ENCODE measurements at regions not wholly inside any gene's neighbourhood (a gene's known extent, or its start where the extent isn't known, plus 50 kb on each side); places are given as distances from the start of the nearest gene placed in this dataset.

- DNase-seq = no peak
These were observed 1589.9 kb downstream of the SLITRK1 start for GRCh38 chr13:82292334-82292733.

GRCh38 chr13:82291852-82292251 lies 1590.4 kb downstream of the SLITRK1 start:
- DNase-seq = no peak

GRCh38 chr13:82275644-82276043 lies 1606.6 kb downstream of the SLITRK1 start:
- DNase-seq = no peak

- DNase-seq = no peak
These were observed 1623.0 kb downstream of the SLITRK1 start for GRCh38 chr13:82259284-82259683.

DNA sequence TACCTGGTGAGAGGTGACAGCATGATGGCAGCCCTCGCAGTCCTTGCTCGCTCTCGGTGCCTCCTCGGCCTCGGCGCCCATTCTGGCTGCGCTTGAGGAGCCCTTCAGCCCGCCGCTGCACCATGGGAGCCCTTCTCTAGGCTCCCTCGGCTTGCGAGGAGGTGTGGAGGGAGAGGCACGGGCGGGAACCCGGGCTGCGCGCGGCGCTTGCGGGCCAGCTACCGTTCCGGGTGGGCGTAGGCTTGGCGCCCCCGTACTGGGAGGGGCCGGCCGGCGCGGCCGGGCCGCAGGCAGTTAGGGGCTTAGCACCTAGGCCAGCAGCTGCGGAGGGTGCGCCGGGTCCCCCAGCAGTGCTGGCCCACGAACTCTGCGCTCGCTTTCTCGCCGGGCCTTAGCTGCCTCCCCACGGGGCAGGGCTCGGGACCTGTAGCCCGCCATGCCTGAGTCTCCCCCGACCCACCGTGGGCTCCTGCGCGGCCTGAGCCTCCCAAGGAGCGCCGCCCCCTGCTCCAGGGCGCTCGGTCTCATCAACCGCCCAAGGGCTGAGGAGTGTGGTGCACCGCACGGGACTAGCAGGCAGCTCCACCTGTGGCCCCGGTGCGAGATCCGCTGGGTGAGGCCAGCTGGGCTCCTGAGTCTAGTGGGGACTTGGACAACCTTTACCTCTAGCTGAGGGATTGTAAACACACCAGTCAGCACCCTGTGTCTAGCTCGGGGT lies 1624.3 kb downstream of the SLITRK1 start:
- no peak for DNase-seq

DNA sequence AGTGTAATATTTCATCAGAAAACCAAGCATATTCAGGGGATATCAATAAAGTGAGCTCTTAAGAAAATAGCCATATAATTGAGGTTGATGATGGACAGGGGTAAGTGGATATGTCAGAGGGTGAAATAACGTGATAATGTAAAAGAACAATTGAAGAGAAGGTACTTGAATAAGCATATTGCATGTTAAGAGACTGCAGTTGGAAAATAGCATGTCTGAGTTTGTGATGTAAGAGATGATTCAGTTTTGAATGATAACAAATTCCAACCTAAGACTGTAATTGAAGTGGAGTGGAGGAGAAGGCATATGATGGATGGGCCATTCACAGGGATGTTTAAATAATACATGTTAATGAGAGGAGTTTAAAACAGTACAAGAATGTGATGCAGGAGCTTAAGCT lies 1633.5 kb downstream of the SLITRK1 start:
- no peak for DNase-seq

DNA sequence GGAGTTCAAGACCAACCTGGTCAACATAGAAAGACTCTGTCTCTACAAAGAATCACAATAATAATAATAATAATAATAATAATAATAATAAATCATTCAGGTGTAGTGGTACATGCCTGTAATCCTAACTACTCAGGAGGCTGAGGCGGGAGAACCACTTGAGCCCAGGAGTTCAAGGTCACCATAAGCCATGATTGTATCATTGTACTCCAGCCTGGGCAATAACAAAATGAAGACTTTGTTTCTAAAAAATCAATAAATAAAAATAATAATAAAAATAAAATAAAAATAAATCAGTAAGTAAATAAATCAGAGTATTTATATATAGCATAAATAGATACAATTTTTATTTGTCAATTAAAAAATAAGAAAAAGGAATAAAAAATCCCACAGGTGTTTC lies 1636.4 kb downstream of the SLITRK1 start:
- no peak for DNase-seq

DNA sequence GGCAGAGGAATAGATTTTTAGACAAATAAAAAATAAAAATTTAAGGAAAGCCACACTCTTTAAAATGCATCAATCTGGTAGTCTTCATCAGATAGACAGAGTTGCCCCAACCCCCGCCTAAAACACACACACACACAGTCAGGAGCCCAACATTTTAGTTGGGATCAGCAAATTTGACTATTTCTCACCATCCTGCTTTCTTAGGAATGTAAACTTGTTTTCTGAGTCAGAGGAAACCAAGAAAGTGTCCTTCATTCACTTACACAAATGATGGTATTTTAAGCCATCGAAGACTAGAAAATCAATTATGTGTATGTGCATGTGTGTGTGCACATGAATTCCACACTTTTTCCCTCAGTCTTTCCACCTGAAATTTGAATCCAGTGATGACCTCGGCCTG lies 1657.5 kb downstream of the SLITRK1 start:
- no peak for DNase-seq

GRCh38 chr13:82221621-82222020 lies 1660.7 kb downstream of the SLITRK1 start:
- no peak for DNase-seq

DNA sequence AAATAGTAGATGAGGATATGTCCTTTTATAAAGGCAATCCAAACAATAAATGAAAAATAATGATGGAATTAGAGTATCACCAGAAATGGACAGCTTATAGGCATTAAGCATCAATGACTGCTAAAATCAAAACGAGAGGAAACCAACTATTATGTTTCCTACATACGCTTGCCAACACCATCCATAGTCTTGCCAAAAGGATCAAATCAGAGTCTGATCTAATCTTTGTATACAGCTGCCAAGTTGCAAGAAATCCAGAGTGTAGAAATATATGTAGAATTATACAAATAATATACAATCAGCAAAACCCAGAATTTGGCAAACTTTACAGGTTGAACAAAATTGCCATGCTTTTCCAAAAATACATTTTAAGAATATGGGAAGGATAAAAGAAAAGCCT lies 1661.6 kb downstream of the SLITRK1 start:
- no peak for DNase-seq

- no peak for DNase-seq
These were observed 1666.1 kb downstream of the SLITRK1 start for GRCh38 chr13:82216165-82216564.

- DNase-seq = no peak
These were observed 1667.9 kb downstream of the SLITRK1 start for GRCh38 chr13:82214341-82214740.

DNA sequence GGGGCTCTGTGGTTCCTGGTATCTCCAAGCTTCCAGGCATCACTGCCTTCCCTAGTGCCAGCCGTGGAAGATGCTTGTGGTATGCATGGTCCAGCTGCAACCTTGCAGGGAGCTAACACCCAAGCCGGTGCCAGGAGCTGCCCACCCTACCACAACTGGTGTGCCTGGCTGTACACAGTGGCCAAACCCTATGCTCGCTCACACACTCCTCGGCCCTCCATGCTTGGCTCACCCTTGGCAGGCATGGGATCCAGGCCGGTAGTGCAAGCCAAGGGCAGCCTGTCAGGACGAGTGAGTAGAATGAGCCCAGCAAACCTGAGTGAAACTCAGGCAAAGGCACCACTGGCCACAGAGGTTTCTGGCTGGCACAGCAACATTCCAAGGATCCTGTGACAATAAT lies 1676.0 kb downstream of the SLITRK1 start:
- no peak for DNase-seq

DNA sequence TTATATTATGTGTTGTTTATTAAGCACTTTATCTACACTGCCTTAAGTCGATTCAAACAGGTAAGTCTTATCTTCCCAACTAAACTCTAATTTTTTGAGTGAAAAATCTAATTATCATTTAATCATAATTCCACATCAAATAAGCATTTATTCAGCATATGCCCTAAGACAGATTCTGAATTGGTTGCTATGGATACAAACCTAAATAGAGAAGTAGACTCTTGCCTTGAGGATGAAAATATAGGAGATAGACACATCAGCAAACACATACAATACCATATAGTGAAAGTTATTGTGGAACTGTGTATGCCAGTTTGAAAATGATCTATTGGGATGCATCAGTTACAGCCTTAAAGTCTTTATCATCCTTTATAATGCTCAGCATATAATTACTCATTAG lies 1679.9 kb downstream of the SLITRK1 start:
- DNase-seq = no peak

GRCh38 chr13:82196087-82196486 lies 1686.2 kb downstream of the SLITRK1 start:
- DNase-seq = no peak

DNA sequence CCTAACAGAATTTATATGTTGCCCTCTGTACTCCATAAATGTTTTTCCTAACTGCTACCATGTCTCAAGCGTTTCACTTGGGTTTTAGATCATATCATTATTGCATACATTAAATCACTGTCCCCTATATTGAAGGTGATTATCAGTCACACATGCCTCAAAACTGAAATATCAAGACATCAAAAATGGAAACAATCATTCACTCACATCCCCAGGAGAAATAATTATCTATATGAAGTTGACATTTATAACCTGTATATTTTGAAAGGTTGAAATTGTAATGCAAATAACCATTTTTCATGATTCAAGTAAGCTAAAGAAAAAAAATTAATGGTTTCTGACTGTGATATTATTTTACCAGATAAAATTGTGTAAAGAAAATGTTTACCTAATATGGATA lies 1695.0 kb downstream of the SLITRK1 start:
- no peak for DNase-seq

DNA sequence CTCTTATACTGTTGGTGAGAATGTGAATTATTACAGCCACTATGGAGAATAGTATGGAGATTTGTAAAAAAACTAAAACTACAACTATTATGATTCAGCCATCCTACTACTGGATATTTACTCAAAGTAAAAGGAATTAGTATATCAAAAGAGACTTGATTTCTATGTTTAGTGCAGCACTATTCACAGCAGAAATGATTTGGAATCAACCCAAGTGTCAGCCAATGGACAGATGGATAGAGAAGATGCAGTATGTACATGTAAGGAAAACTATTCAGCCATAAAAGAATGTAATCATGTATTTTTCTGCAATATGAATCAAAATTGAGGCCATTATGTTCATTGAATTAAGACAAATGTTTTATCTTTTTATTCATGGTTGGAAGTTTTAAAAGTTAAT lies 1705.5 kb downstream of the SLITRK1 start:
- no peak for DNase-seq

DNA sequence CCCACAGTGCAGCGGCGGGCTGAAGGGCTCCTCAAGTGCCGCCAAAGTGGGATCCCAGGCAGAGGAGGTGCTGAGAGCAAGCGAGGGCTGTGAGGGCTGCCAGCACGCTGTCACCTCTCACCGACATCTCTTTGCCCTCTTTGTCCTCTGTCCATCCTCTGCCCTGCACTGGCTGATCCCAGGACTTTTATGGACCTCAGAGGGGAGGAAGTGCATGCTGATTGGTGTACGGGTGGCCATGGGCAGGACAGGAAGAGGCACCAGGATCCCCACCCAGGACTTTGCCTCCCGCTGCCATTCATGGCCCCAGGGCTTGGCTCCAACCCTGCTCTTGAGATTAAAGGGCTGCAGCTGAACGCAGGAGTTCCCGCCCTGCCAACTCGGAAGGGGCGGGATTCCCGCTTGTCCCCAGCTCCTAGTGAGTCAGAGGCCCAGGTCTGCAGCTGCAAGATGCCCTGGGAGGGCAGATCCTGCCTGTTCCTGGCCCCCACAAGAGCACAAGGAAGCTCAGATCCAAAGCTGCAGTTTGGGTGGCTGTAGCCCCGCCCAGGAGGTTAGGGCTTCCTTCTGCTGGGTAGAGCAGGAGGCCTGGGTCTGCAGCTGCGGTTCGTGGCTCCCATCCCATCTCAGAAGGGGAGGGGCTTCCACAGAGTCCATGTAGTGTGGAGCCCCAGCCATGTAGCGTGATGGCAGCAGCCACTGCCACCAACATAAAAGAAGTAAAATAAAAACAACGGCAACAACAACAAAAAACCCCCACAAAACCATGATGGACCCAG lies 1716.7 kb downstream of the SLITRK1 start:
- no peak for DNase-seq

DNA sequence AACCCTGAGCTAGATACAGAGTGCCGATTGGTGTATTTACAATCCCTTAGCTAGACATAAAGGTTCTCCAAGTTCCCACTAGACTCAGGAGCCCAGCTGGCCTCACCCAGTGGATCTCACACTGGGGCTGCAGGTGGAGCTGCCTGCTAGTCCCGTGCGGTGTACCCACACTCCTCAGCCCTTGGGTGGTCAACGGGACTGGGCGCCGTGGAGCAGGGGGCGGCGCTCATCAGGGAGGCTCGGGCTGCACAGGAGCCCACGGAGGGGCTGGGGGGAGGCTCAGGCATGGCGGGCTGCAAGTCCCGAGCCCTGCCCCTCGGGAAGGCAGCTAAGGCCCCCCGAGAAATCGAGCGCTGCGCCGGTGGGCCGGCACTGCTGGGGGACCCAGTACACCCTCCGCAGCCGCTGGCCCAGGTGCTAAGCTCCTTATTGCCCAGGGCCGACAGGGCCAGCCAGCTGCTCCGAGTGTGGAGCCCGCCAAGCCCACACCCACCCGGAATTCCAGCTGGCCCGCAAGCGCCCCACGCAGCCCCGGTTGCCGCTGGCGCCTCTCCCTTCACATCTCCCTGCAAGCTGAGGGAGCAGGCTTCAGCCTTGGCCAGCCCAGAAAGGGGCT lies 1717.4 kb downstream of the SLITRK1 start:
- peak; percentile 6 for DNase-seq

GRCh38 chr13:82147526-82147925 lies 1734.7 kb downstream of the SLITRK1 start:
- no peak for DNase-seq

- no peak for DNase-seq
These were observed 1745.4 kb downstream of the SLITRK1 start for GRCh38 chr13:82136880-82137279.

- DNase-seq = no peak
These were observed 1753.0 kb downstream of the SLITRK1 start for GRCh38 chr13:82129281-82129680.

DNA sequence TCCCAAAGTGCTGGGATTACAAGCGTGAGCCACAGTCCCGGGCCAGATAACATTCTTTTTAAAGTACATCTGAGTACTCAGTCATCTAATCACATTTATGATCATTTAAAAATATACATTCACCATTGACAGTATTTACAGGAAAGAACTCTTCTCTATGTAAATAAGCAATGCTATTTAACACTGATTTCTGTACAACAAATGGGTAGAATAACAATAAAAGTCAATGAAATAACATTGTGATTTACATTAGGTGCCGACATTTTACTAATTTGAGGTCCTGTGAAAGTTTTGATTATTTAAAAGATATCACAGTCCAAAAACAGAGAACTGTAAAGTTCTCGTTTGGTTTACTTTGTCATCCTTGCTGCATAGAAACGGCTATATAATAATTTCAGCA lies 1763.7 kb downstream of the SLITRK1 start:
- no peak for DNase-seq

DNA sequence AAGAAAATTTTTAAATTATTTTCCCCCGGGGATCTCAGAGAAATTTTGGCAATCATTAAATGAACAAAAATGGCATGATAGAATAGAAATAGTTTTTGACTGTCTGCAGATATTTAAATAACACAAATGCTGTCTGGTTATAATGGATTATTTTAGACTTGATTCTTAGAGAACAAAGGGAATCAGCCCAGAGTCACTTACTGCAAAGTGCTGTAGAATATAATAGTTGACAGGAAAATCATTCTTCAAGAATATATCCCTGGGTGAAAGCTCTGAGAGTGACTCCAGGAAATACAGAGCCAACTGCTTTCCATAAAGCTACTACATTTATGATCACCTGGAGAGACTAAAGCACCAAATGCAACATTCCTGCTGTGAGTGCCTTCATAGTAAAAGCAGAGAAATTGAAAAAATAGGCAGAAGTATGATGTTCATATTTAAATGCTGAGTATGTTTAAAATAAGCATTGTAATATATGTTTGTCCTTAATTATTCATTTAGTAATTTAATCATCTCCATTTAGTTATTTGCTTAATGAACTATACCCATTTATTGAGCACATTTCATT lies 1765.8 kb downstream of the SLITRK1 start:
- DNase-seq = no peak

Measured in activated gamma-delta T cell (primary cell).